ENCODE measurements at regions not wholly inside any gene's neighbourhood (a gene's known extent, or its start where the extent isn't known, plus 50 kb on each side); places are given as distances from the start of the nearest gene placed in this dataset.

- TF ChIP-seq CTCF (IDR thresholded peaks at IDR 0.05; ENCODE audit: poor library complexity) = no peak
- TF ChIP-seq EZH2 (IDR thresholded peaks at IDR 0.05; ENCODE audit: borderline replicate concordance) = no peak
Observed at GRCh38 chr13:26882731-26883130, 122.1 kb upstream of the GPR12 start.
